CD1c-positive myeloid dendritic cell (primary cell): ENCODE measurements at regions not wholly inside any gene's neighbourhood (a gene's known extent, or its start where the extent isn't known, plus 50 kb on each side); places are given as distances from the start of the nearest gene placed in this dataset.

Experiments
- DNase-seq: peaks from one replicate; pipeline ENCODE4 v3.0.0-alpha.2; 2016; ENCODE audit errors: extremely low spot score

GRCh38 chr10:123454987-123455386 lies 211.2 kb upstream of the GPR26 start:
- DNase-seq, result no peak

GRCh38 chr10:123455861-123456260 lies 210.3 kb upstream of the GPR26 start:
- DNase-seq, result no peak

- peak; percentile 47 for DNase-seq
These were observed 207.2 kb upstream of the GPR26 start for GRCh38 chr10:123458933-123459332.

- DNase-seq, result no peak
These were observed 206.6 kb upstream of the GPR26 start for GRCh38 chr10:123459371-123460091.

- DNase-seq, result no peak
These were observed 203.9 kb upstream of the GPR26 start for GRCh38 chr10:123462246-123462645.

GRCh38 chr10:123462756-123463155 lies 203.4 kb upstream of the GPR26 start:
- peak; percentile 66 for DNase-seq

GRCh38 chr10:123463181-123463580 lies 203.0 kb upstream of the GPR26 start:
- DNase-seq, result peak; percentile 53

GRCh38 chr10:123463698-123464097 lies 202.5 kb upstream of the GPR26 start:
- DNase-seq, result peak; percentile 3

- peak; percentile 72 for DNase-seq
These were observed 201.5 kb upstream of the GPR26 start for GRCh38 chr10:123464430-123465323.

- no peak for DNase-seq
These were observed 195.7 kb upstream of the GPR26 start for GRCh38 chr10:123470336-123470921.

GRCh38 chr10:123471811-123472210 lies 194.3 kb upstream of the GPR26 start:
- DNase-seq, result peak; percentile 16

GRCh38 chr10:123472606-123473005 lies 193.5 kb upstream of the GPR26 start:
- no peak for DNase-seq

GRCh38 chr10:123474700-123475099 lies 191.5 kb upstream of the GPR26 start:
- no peak for DNase-seq

GRCh38 chr10:123475466-123475865 lies 190.7 kb upstream of the GPR26 start:
- DNase-seq, result no peak

GRCh38 chr10:123478116-123478515 lies 188.0 kb upstream of the GPR26 start:
- DNase-seq, result no peak

GRCh38 chr10:123479640-123480039 lies 186.5 kb upstream of the GPR26 start:
- DNase-seq, result no peak

GRCh38 chr10:123480344-123480743 lies 185.8 kb upstream of the GPR26 start:
- no peak for DNase-seq

- DNase-seq, result peak; percentile 66
These were observed 185.3 kb upstream of the GPR26 start for GRCh38 chr10:123480845-123481244.

- no peak for DNase-seq
These were observed 181.4 kb upstream of the GPR26 start for GRCh38 chr10:123484722-123485121.

GRCh38 chr10:123485341-123485960 lies 180.7 kb upstream of the GPR26 start:
- DNase-seq, result peak; percentile 64

- no peak for DNase-seq
These were observed 177.7 kb upstream of the GPR26 start for GRCh38 chr10:123488436-123488835.

GRCh38 chr10:123491364-123491763 lies 174.8 kb upstream of the GPR26 start:
- DNase-seq, result no peak
